ENCODE measurements at regions not wholly inside any gene's neighbourhood (a gene's known extent, or its start where the extent isn't known, plus 50 kb on each side); places are given as distances from the start of the nearest gene placed in this dataset.

GRCh38 chr16:85983606-85984230, 84.8 kb downstream of the IRF8 start:
- TF ChIP-seq POLR2AphosphoS5 (IDR thresholded peaks at IDR 0.05; ENCODE audit: low read depth) (no peak), GABPA (IDR thresholded peaks at IDR 0.05; ENCODE audit: low read depth) (no peak), REST (IDR thresholded peaks at IDR 0.05; ENCODE audit: insufficient replicate concordance, low read depth) (no peak), SPI1 (IDR thresholded peaks at IDR 0.05; ENCODE audit: borderline replicate concordance, low read depth) (no peak; the same call in 1 of the 2 replicates), CTCF (IDR thresholded peaks at IDR 0.05; ENCODE audit: insufficient read depth, low read length) (no peak)
- peak; percentile 43 to 62 for DNase-seq (ENCODE audit: low read depth in 1 of 2, low spot score in 1 of 2)
- no peak overlapping the region for H3K4me3 ChIP-seq (replicated peaks; ENCODE audit: insufficient read depth, low read length)
- peak overlapping the region; percentile 92 for H3K27ac ChIP-seq (replicated peaks)
- H3K27me3 ChIP-seq (ENCODE audit: insufficient read depth, poor library complexity, severe bottlenecking): no peaks in the 10 kb centered on the region

- H3K27ac ChIP-seq (replicated peaks): peak overlapping the region; percentile 92
- H3K27me3 ChIP-seq (ENCODE audit: insufficient read depth, poor library complexity, severe bottlenecking): no peaks in the 10 kb centered on the region
- TF ChIP-seq CTCF (IDR thresholded peaks at IDR 0.05; ENCODE audit: insufficient read depth, low read length) (no peak), GABPA (IDR thresholded peaks at IDR 0.05; ENCODE audit: low read depth) (0 out of 2 replicates have a peak, but pooled peaks have one; percentile 15), POLR2AphosphoS5 (IDR thresholded peaks at IDR 0.05; ENCODE audit: low read depth) (no peak), REST (IDR thresholded peaks at IDR 0.05; ENCODE audit: insufficient replicate concordance, low read depth) (no peak), SPI1 (IDR thresholded peaks at IDR 0.05; ENCODE audit: borderline replicate concordance, low read depth) (no peak)
- DNase-seq (ENCODE audit: low read depth in 1 of 2, low spot score in 1 of 2): peak in 1 of 2 experiments; percentile 52
- no peak overlapping the region for H3K4me3 ChIP-seq (replicated peaks; ENCODE audit: insufficient read depth, low read length)
Measured at GRCh38 chr16:85984231-85984880, 85.4 kb downstream of the IRF8 start.

- no peaks in the 10 kb centered on the region for H3K27me3 ChIP-seq (ENCODE audit: insufficient read depth, poor library complexity, severe bottlenecking)
- no peak overlapping the region for H3K4me3 ChIP-seq (replicated peaks; ENCODE audit: insufficient read depth, low read length)
- no peak for TF ChIP-seq POLR2AphosphoS5 (IDR thresholded peaks at IDR 0.05; ENCODE audit: low read depth)
- no peak for TF ChIP-seq REST (IDR thresholded peaks at IDR 0.05; ENCODE audit: insufficient replicate concordance, low read depth)
- no peak for TF ChIP-seq CTCF (IDR thresholded peaks at IDR 0.05; ENCODE audit: insufficient read depth, low read length)
- TF ChIP-seq GABPA (IDR thresholded peaks at IDR 0.05; ENCODE audit: low read depth): no peak
- no peak for TF ChIP-seq SPI1 (IDR thresholded peaks at IDR 0.05; ENCODE audit: borderline replicate concordance, low read depth)
- peak overlapping the region; percentile 92; the same call in 1 of the 2 replicates for H3K27ac ChIP-seq (replicated peaks)
- DNase-seq (ENCODE audit: low read depth in 1 of 2, low spot score in 1 of 2): no peak
Measured at GRCh38 chr16:85984947-85985451, 86.0 kb downstream of the IRF8 start.

Measured in HL-60 (cell line).